CD14-positive monocyte (primary cell): ENCODE measurements at regions not wholly inside any gene's neighbourhood (a gene's known extent, or its start where the extent isn't known, plus 50 kb on each side); places are given as distances from the start of the nearest gene placed in this dataset.

Experiments
- DNase-seq, 3 donors: peaks; one replicate each; pipeline ENCODE4 v3.0.0-alpha.2; 2011 to 2022
- H2AFZ ChIP-seq: 2 replicates; pipeline ENCODE4 v1.6.0; 2012; ENCODE audit warnings: mild to moderate bottlenecking, low read depth, low read length, inconsistent platforms; ENCODE audit not compliant: insufficient read depth, poor library complexity, severe bottlenecking
- H3K27ac ChIP-seq, 2 donors: 1 replicate in 1 of 2; 2 replicates in 1 of 2; pipeline ENCODE4 v1.5.1; 2012 to 2013; ENCODE audit warnings: low read length in 2 of 2, control low read depth in 1 of 2, inconsistent platforms in 1 of 2, low read depth in 1 of 2, mild to moderate bottlenecking in 1 of 2
- H3K27me3 ChIP-seq, 2 donors: one replicate each; pipeline versions ENCODE4 v1.6.0 to v1.6.1; 2011 to 2013; ENCODE audit warnings: low read length in 2 of 2; ENCODE audit not compliant: control insufficient read depth in 2 of 2, insufficient read depth in 2 of 2
- H3K36me3 ChIP-seq, 2 donors: replicated peaks in 1 of 2; 1 replicate in 1 of 2; 2 replicates in 1 of 2; pipeline versions ENCODE4 v1.5.1 to v1.6.1; 2012 to 2013; ENCODE audit warnings: low read length in 2 of 2, control low read depth in 1 of 2, inconsistent platforms in 1 of 2, mild to moderate bottlenecking in 1 of 2; ENCODE audit not compliant: insufficient read depth in 2 of 2, control insufficient read depth in 1 of 2
- H3K4me1 ChIP-seq, 2 donors: 1 replicate in 1 of 2; 2 replicates in 1 of 2; pipeline versions ENCODE4 v1.5.1 to v1.6.1; 2012 to 2013; ENCODE audit warnings: low read length in 2 of 2, control low read depth in 1 of 2, inconsistent platforms in 1 of 2, mild to moderate bottlenecking in 1 of 2, moderate library complexity in 1 of 2; ENCODE audit not compliant: insufficient read depth in 2 of 2, control insufficient read depth in 1 of 2
- H3K4me2 ChIP-seq: replicated peaks from 2 replicates; pipeline ENCODE3; 2012; ENCODE audit warnings: low read length, moderate library complexity, mild to moderate bottlenecking; ENCODE audit not compliant: poor library complexity, severe bottlenecking; ENCODE audit errors: extremely low read depth
- H3K4me3 ChIP-seq, 3 experiments: fragments of 200-600 bp in 1 of 3; sonication (generic) in 1 of 3; replicated peaks in 1 of 3; 1 replicate in 2 of 3; 2 replicates in 1 of 3; pipeline ENCODE4 v1.5.1; 2011 to 2013; ENCODE audit warnings: low read length in 3 of 3, mild to moderate bottlenecking in 3 of 3, control low read depth in 2 of 3, low read depth in 2 of 3, inconsistent platforms in 1 of 3, moderate library complexity in 1 of 3
- H3K79me2 ChIP-seq: 2 replicates; pipeline ENCODE4 v1.6.0; 2012; ENCODE audit warnings: mild to moderate bottlenecking, control low read depth, inconsistent platforms, low read length, moderate library complexity; ENCODE audit not compliant: insufficient read depth
- H3K9ac ChIP-seq: 2 replicates; pipeline ENCODE4 v1.6.0; 2017; ENCODE audit warnings: low read length, mild to moderate bottlenecking; ENCODE audit not compliant: insufficient read depth, poor library complexity, severe bottlenecking
- H3K9me3 ChIP-seq, 2 donors: replicated peaks in 1 of 2; 1 replicate in 1 of 2; 2 replicates in 1 of 2; pipeline versions ENCODE4 v1.5.1 to v1.6.1; 2012 to 2013; ENCODE audit warnings: low read length in 2 of 2, control low read depth in 1 of 2; ENCODE audit not compliant: control insufficient read depth in 1 of 2, insufficient read depth in 1 of 2
- H4K20me1 ChIP-seq: 2 replicates; pipeline ENCODE4 v1.6.0; 2012; ENCODE audit warnings: mild to moderate bottlenecking, low read length, control low read depth, moderate library complexity; ENCODE audit not compliant: insufficient read depth
- H3K27ac Mint-ChIP-seq, 7 donors: one replicate each; pipeline ENCODE4 v1.8.0; 2020; ENCODE audit warnings: mild to moderate bottlenecking in 7 of 7, mixed read lengths in 7 of 7, moderate library complexity in 6 of 7, inconsistent platforms in 2 of 7
- H3K27me3 Mint-ChIP-seq, 3 donors: one replicate each; pipeline ENCODE4 v1.8.0; 2021 to 2022; ENCODE audit warnings: low read depth in 3 of 3, mild to moderate bottlenecking in 3 of 3, mixed read lengths in 3 of 3, moderate library complexity in 3 of 3, inconsistent platforms in 1 of 3
- H3K36me3 Mint-ChIP-seq, 2 donors: one replicate each; pipeline ENCODE4 v1.8.0; 2020; ENCODE audit warnings: mixed read lengths in 2 of 2, inconsistent platforms in 1 of 2, mild to moderate bottlenecking in 1 of 2
- H3K4me1 Mint-ChIP-seq: one replicate; pipeline ENCODE4 v1.8.0; 2020; ENCODE audit warnings: mild to moderate bottlenecking, mixed read lengths
- H3K4me3 Mint-ChIP-seq, 2 donors: one replicate each; pipeline ENCODE4 v1.8.0; 2020; ENCODE audit warnings: mild to moderate bottlenecking in 2 of 2, mixed read lengths in 2 of 2, moderate library complexity in 1 of 2
- H3K9me3 Mint-ChIP-seq, 7 donors: one replicate each; pipeline ENCODE4 v1.8.0; 2020 to 2022; ENCODE audit warnings: mixed read lengths in 7 of 7, mild to moderate bottlenecking in 6 of 7, moderate library complexity in 6 of 7, inconsistent platforms in 2 of 7
- CTCF ChIP-seq: fragments of 200-600 bp; IDR thresholded peaks from one replicate; pipeline ENCODE4 v1.8.0; 2022; ENCODE audit warnings: antibody characterized with exemption, mild to moderate bottlenecking
- WGBS: methylation state at CpG from one replicate; pipeline ENCODE4 v1.1.5; 2013; ENCODE audit warnings: missing lambda C conversion rate; ENCODE audit not compliant: insufficient coverage; 5-methylcytosine and 5-hydroxymethylcytosine counted together
- intact Hi-C, 2 donors: fragments of 100-400 bp; cut with micrococcal nuclease; formaldehyde crosslinking; loops; one replicate each; pipeline versions ENCODE4 v1.15.0 to v1.15.1; 2023

DNA sequence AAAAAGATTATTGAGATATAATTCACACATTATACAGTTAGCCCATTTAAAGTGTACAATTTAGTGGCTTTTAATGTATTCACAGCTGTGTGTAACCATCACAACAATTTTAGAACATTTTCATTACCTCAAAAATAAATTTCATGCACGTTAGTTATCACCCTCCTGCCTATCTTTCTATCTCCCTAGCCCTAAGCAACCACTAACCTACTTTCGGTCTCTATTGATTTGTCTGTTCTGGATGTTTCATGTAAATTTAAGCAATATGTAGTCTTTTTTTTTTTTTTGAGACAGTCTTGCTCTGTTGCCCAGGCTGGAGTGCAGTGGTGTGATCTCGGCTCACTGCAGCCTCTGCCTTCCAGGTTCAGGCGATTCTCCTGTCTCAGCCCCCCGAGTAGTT lies 439.4 kb downstream of the PCNX1 start:
- intact Hi-C loops, result no loop called here
- H2AFZ ChIP-seq, result no peak overlapping the region
- H3K36me3 Mint-ChIP-seq, result peaks cover 56 to 68% of the 10 kb centered on the region in 2 donors
- 100% methylated on average over 2 of the region's 5 CpGs for WGBS
- H3K27ac Mint-ChIP-seq, result no peak overlapping the region
- no peak overlapping the region for H3K27ac ChIP-seq
- DNase-seq, result no peak
- peaks cover 58% of the 10 kb centered on the region for H3K4me1 Mint-ChIP-seq
- no peaks in the 10 kb centered on the region for H3K9me3 ChIP-seq
- no peaks in the 10 kb centered on the region for H3K36me3 ChIP-seq
- H3K27me3 Mint-ChIP-seq, result peaks cover 0 to 2% (median 1%) of the 10 kb centered on the region in 3 donors
- no peak overlapping the region for H3K4me2 ChIP-seq
- TF ChIP-seq CTCF, result no peak
- H3K4me3 ChIP-seq, result no peak overlapping the region
- H3K4me1 ChIP-seq, result peaks cover 12 to 21% of the 10 kb centered on the region in 2 donors
- H3K4me3 Mint-ChIP-seq, result peak overlapping the region in 1 of 2 donors; percentile 17
- H3K9me3 Mint-ChIP-seq, result no peaks in the 10 kb centered on the region
- no peaks in the 10 kb centered on the region for H4K20me1 ChIP-seq
- peaks cover 88% of the 10 kb centered on the region for H3K79me2 ChIP-seq
- H3K9ac ChIP-seq, result no peak overlapping the region
- H3K27me3 ChIP-seq, result no peaks in the 10 kb centered on the region

GRCh38 chr14:71348394-71348793 lies 441.1 kb downstream of the PCNX1 start:
- TF ChIP-seq CTCF, result no peak
- no peaks in the 10 kb centered on the region for H4K20me1 ChIP-seq
- H3K36me3 ChIP-seq, result peaks cover 2 to 4% of the 10 kb centered on the region in 2 donors
- H3K4me1 ChIP-seq, result peaks cover 0 to 4% of the 10 kb centered on the region in 2 donors
- H3K4me2 ChIP-seq, result no peak overlapping the region
- peaks cover 46% of the 10 kb centered on the region for H3K4me1 Mint-ChIP-seq
- DNase-seq, result no peak
- H3K4me3 ChIP-seq, result no peak overlapping the region
- H3K27ac ChIP-seq, result no peak overlapping the region
- no peaks in the 10 kb centered on the region for H3K9me3 Mint-ChIP-seq
- no peak overlapping the region for H3K27ac Mint-ChIP-seq
- peaks cover 56 to 69% of the 10 kb centered on the region in 2 donors for H3K36me3 Mint-ChIP-seq
- H3K9me3 ChIP-seq, result no peaks in the 10 kb centered on the region
- H3K27me3 ChIP-seq, result no peaks in the 10 kb centered on the region
- no peak overlapping the region for H3K4me3 Mint-ChIP-seq
- no peak overlapping the region for H2AFZ ChIP-seq
- peaks cover 83% of the 10 kb centered on the region for H3K79me2 ChIP-seq
- H3K27me3 Mint-ChIP-seq, result peaks cover 0 to 1% (median 0%) of the 10 kb centered on the region in 3 donors
- no CpG with 5 or more reads among the region's 2 CpGs for WGBS
- intact Hi-C loops, result no loop called here
- H3K9ac ChIP-seq, result no peak overlapping the region
